Progenitor cell of endocrine pancreas (in vitro differentiated cells): ENCODE measurements at regions not wholly inside any gene's neighbourhood (a gene's known extent, or its start where the extent isn't known, plus 50 kb on each side); places are given as distances from the start of the nearest gene placed in this dataset.

ENCODE experiments used
- DNase-seq: peaks from one replicate; pipeline ENCODE4 v3.0.0; 2021; ENCODE audit warnings: low spot score; ENCODE audit not compliant: unreplicated experiment
- H3K27ac Mint-ChIP-seq: 2 replicates; pipeline ENCODE4 v1.8.0; 2021; ENCODE audit warnings: mild to moderate bottlenecking, moderate library complexity, mixed read lengths
- H3K27me3 Mint-ChIP-seq: 2 replicates; pipeline ENCODE4 v1.8.0; 2021; ENCODE audit warnings: mixed read lengths
- H3K36me3 Mint-ChIP-seq: 2 replicates; pipeline ENCODE4 v1.8.0; 2022; ENCODE audit warnings: mixed read lengths; ENCODE audit not compliant: insufficient read depth
- H3K4me1 Mint-ChIP-seq: 2 replicates; pipeline ENCODE4 v1.8.0; 2021; ENCODE audit warnings: low read depth, mixed read lengths
- H3K4me3 Mint-ChIP-seq: 2 replicates; pipeline ENCODE4 v1.8.0; 2021; ENCODE audit warnings: low read depth, mild to moderate bottlenecking, moderate library complexity, mixed read lengths
- H3K9me3 Mint-ChIP-seq: 2 replicates; pipeline ENCODE4 v1.8.0; 2021; ENCODE audit warnings: low read depth, mixed read lengths
- CTCF ChIP-seq: fragments of 200-600 bp; sonication (generic); IDR thresholded peaks from one replicate; pipeline ENCODE4 v1.5.0; 2021; ENCODE audit warnings: antibody characterized with exemption, mild to moderate bottlenecking; ENCODE audit not compliant: unreplicated experiment

- no peak for DNase-seq
- Mint-ChIP-seq H3K4me1 (no peaks in the 10 kb centered on the region), H3K27ac (no peak overlapping the region), H3K36me3 (no peaks in the 10 kb centered on the region), H3K4me3 (no peak overlapping the region), H3K9me3 (peaks cover under 1% of the 10 kb centered on the region), H3K27me3 (no peaks in the 10 kb centered on the region)
- no peak for TF ChIP-seq CTCF
Observed at GRCh38 chr2:56898986-56899385, 715.2 kb downstream of the CCDC85A start.

GRCh38 chr2:56912490-56912889, 728.7 kb downstream of the CCDC85A start:
- Mint-ChIP-seq H3K27ac (no peak overlapping the region), H3K4me3 (no peak overlapping the region), H3K4me1 (no peaks in the 10 kb centered on the region), H3K36me3 (no peaks in the 10 kb centered on the region), H3K27me3 (no peaks in the 10 kb centered on the region), H3K9me3 (peaks cover 28% of the 10 kb centered on the region)
- no peak for TF ChIP-seq CTCF
- no peak for DNase-seq

- no peak for TF ChIP-seq CTCF
- Mint-ChIP-seq H3K4me1 (no peaks in the 10 kb centered on the region), H3K27ac (no peak overlapping the region), H3K36me3 (no peaks in the 10 kb centered on the region), H3K9me3 (peaks cover 28% of the 10 kb centered on the region), H3K4me3 (no peak overlapping the region), H3K27me3 (no peaks in the 10 kb centered on the region)
- no peak for DNase-seq
Observed at GRCh38 chr2:56918790-56919189, 735.0 kb downstream of the CCDC85A start.

GRCh38 chr2:56933976-56934375, 750.2 kb downstream of the CCDC85A start:
- TF ChIP-seq CTCF = no peak
- no peaks in the 10 kb centered on the region for H3K4me1 Mint-ChIP-seq
- no peak overlapping the region for H3K4me3 Mint-ChIP-seq
- no peaks in the 10 kb centered on the region for H3K36me3 Mint-ChIP-seq
- H3K27me3 Mint-ChIP-seq = no peaks in the 10 kb centered on the region
- DNase-seq = no peak
- no peak overlapping the region for H3K27ac Mint-ChIP-seq
- no peaks in the 10 kb centered on the region for H3K9me3 Mint-ChIP-seq

GRCh38 chr2:56934866-56935265, 751.1 kb downstream of the CCDC85A start:
- Mint-ChIP-seq H3K27me3 (no peaks in the 10 kb centered on the region), H3K36me3 (no peaks in the 10 kb centered on the region), H3K9me3 (no peaks in the 10 kb centered on the region), H3K27ac (no peak overlapping the region), H3K4me3 (no peak overlapping the region), H3K4me1 (no peaks in the 10 kb centered on the region)
- no peak for DNase-seq
- no peak for TF ChIP-seq CTCF

- Mint-ChIP-seq H3K4me1 (no peaks in the 10 kb centered on the region), H3K9me3 (no peaks in the 10 kb centered on the region), H3K4me3 (no peak overlapping the region), H3K36me3 (no peaks in the 10 kb centered on the region), H3K27me3 (no peaks in the 10 kb centered on the region), H3K27ac (no peak overlapping the region)
- DNase-seq = no peak
- TF ChIP-seq CTCF = no peak
Observed at GRCh38 chr2:56940054-56940453, 756.3 kb downstream of the CCDC85A start.
